Activated effector memory CD4-positive, alpha-beta T cell treated with Interleukin-2 at 50 U/mL for 16 hours (primary cell): ENCODE measurements at regions not wholly inside any gene's neighbourhood (a gene's known extent, or its start where the extent isn't known, plus 50 kb on each side); places are given as distances from the start of the nearest gene placed in this dataset.
"Not testable (repeated sequence)": the region's sequence is repeated elsewhere in the genome, so short reads cannot be mapped to it uniquely, and the experiment has no call there.

Source experiments
- DNase-seq: peaks from one replicate; pipeline ENCODE4 v3.0.0-alpha.2; 2020

DNA sequence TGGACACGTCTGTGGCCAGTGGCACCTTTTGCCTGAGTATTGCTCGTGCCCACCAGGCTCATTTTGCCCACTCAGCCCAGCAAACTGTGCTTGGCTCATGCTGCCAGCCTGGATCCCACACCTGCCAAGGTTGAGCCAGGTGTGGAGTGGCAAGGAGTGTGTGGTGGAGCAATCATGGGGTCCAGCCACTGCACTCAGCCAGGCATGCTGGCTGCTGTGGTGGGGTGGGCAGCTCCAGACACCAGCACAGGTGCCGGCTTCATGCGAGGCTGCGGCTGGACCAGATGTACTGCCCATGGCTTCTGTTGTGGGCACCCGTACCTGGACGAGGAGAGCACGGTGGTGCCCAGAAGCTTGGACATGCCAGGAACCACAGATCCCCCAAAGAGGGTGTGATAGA lies 364.1 kb downstream of the TMEM38B start:
- DNase-seq = no peak

- DNase-seq = no peak
These were observed 365.5 kb downstream of the TMEM38B start for GRCh38 chr9:106059886-106060285.

GRCh38 chr9:106060885-106061284 lies 366.5 kb downstream of the TMEM38B start:
- no peak for DNase-seq

DNA sequence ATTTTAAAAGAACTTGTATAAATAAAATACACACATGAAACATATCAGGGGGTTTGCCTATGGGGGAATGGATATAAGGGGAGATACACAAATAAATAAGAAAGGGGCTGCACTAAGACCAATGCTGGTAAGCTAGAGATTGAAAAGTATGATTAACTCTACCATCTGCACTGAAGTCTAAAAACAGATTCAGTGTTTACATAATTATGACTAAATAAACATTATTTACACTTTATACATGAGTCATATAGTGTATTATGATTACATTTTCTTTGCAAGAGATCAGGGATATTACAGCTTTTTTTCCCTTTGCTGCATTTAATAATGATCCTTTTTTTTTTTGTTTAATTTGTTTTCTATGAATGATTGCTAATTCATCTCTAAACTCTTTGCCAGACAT lies 367.9 kb downstream of the TMEM38B start:
- DNase-seq = no peak

DNA sequence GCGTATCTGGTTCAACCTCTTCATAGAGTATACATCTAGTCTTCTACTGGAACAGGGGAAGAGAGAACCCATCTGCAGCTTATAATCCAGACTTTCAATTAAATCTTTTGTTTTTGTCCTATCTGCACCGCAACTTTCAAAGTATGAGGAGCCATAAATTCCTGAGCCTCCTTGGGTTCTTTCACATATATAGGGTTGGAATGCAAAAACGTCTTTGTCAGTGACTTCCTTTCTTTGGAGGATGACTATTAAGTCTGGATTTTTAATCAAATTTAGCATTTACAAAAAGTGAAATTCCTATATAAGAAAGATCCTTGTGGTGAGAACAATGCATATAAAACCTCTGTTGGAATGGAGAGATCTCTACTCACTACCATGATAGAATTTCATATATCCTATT lies 370.8 kb downstream of the TMEM38B start:
- DNase-seq = no peak

GRCh38 chr9:106065579-106066214 lies 371.4 kb downstream of the TMEM38B start:
- DNase-seq = no peak

DNA sequence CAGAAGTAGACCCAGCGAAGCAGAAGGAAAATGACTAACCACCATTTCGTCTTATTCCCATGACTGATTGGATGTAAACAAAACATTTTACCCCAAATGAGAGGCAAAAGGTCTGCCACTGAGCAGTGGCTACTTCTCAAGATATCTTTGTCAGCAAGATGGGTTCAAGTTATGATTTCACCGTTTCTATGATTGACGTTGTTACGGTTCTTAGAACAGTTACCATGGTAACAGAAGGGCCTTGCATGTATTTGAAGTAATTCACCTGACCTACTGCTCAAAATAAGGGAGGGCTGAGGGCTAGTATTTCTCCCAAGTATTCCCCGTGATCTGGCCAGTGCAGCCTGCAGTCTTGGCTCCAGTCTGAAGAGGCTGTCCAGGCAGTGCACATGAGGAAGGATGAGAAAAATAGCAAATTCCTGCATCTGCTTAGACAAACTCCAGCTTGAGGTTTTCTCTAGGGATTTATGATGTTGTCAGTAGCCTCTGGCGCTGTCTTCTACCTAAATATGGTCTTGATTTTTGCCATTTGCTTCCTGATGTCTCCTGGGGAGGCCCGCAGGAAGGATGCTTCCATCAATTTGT lies 372.7 kb downstream of the TMEM38B start:
- no peak for DNase-seq

GRCh38 chr9:106069241-106069640 lies 374.9 kb downstream of the TMEM38B start:
- DNase-seq = no peak

DNA sequence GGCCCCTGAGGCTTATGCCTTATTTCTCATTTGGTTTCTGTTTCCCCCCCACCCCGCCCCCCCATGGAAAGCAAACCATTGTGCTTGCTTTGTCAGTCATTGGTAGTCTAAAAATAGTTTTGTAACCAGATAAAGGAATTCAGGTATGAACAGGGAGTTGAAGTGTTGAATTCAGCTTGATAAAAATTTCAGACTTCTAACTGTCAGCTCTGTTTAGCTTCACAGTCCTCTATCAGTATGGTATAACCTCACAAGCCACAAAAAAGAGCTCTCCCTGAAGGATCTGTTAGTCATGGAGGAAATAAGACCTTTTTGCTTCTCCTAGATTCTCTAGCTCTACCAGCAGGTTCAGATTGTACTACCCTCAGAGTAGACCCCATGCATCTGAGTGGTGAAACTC lies 378.1 kb downstream of the TMEM38B start:
- DNase-seq = no peak

DNA sequence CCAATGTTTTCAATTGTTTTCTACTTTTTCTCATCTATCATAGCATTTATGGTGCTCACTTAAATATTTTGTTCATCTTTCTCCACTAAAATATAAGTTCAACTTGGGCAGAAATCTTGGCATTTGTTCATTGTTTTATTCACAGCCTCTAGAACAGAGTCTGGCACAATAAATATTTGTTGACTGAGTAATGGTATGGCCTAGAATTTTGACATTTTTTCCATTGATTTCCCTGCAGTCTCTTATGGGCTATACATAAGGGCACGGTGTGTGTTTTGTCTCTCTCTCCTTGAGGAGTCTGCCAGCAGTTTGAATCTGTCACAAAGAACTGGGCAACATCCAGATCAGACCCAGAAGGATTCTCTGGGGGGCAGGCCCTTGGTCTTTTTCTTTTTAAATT lies 379.7 kb downstream of the TMEM38B start:
- DNase-seq = no peak

GRCh38 chr9:106075236-106075959 lies 381.1 kb downstream of the TMEM38B start:
- no peak for DNase-seq

DNA sequence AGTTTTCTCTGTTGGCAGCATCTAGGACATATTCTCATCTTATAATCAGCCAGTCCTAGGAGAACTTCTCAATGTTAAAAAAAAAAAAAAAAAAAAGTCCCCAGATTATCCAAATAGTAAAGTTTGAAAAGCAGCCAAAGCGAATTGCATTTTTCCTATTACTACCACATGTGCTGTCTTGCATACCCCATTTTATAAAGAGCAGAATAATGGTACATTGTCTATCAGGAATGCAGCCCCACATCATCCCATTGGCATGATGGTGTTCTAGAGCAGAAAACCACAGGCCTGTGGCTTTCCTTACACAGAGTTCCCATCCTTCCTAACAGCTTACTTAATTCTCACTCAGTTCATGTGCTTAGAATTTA lies 381.6 kb downstream of the TMEM38B start:
- no peak for DNase-seq

- DNase-seq = no peak
These were observed 382.4 kb downstream of the TMEM38B start for GRCh38 chr9:106076711-106077110.

GRCh38 chr9:106077731-106078130 lies 383.4 kb downstream of the TMEM38B start:
- no peak for DNase-seq

- no peak for DNase-seq
These were observed 388.3 kb downstream of the TMEM38B start for GRCh38 chr9:106082621-106083020.

- DNase-seq = no peak
These were observed 390.4 kb downstream of the TMEM38B start for GRCh38 chr9:106084702-106085101.

DNA sequence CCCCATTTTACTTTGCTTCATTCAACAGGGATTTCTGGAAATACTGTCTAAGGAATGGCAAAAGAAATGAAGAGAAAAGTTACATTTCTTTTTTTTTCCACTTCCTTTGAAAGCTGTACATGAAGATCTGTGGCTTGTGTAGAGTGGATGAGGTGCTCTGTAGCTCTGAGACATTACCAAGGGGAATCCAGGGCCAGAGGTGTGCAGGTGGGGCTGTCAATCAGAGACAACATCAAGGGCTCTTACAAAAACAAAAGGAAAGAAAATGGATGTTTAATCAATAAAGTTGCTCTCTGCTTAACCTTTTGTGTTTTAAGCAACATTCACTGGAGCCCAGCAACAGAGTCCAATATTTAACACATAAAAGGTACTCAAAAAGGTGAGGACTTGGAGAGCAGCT lies 391.1 kb downstream of the TMEM38B start:
- no peak for DNase-seq

DNA sequence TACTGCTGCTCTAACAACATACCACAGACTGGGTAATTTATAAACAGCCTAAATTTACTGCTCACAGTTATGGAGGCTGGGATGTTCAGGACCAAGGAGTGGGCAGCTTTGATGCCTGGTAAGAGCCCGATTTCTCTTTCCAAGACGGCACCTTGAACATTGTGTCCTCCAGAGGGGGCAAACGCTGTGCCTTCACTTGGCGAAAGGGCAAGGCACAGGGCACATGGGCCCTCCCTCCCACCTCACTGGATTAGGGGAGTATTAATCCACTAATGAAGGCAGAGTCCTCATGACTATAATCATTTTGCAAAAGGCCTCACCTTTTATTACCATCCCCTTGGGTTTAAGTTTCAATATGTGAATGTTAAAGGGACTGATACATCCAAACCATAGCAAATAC lies 397.7 kb downstream of the TMEM38B start:
- DNase-seq = no peak

DNA sequence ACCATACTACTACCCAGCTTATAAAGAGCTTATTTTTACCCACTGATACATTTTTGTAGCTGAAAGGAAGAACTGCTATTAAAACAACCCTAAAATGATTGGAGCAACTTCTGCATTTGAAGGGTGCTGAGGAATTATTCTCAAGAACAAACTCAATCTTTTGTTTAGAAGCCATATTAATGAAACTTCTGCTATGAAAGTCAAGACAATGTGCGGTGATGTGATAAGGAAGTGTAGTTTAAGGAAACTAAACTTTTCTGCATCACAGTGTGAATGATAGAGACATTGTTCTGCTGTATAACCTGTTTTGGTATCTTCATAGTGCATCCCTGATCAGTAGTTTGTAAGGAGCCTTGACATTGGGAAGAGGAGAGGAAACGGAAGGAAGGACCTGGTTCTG lies 408.5 kb downstream of the TMEM38B start:
- no peak for DNase-seq

- DNase-seq = no peak
These were observed 410.5 kb downstream of the TMEM38B start for GRCh38 chr9:106104887-106105286.

DNA sequence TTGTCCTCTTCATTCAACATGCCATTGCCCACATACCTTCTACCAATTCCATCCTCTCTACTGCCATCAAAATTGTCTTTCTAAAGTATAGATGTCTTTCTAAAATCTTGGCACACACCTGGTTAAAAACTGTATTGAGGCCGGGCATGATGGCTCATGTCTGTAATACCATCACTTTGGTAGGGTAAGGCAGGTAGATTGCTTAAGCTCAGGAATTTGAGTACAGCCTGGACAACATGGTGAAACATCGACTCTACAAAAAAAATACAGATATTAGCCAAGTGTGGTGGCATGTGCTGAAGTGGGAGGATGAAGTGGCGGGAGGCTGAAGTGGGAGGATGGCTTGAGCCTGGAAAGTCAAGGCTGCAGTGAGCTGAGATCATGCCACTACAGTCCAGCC lies 412.1 kb downstream of the TMEM38B start:
- DNase-seq = no peak

- no peak for DNase-seq
These were observed 413.4 kb downstream of the TMEM38B start for GRCh38 chr9:106107716-106108115.

DNA sequence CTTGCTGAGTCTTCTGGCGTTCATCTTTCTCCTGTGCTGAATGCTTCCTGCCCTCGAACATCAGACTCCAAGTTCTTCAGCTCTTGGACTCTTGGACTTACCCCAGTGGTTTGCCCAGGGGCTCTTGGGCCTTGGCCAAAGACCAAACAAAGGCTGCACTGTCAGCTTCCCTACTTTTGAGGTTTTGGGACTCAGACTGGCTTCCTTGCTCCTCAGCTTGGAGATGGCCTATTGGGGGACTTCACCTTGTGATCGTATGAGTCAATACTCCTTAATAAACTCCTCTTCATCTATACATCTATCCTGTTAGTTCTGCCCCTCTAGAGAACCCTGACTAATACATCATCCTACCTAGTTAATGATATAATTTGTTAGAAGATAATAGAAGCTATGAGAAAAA lies 415.4 kb downstream of the TMEM38B start:
- not testable (repeated sequence) for DNase-seq

DNA sequence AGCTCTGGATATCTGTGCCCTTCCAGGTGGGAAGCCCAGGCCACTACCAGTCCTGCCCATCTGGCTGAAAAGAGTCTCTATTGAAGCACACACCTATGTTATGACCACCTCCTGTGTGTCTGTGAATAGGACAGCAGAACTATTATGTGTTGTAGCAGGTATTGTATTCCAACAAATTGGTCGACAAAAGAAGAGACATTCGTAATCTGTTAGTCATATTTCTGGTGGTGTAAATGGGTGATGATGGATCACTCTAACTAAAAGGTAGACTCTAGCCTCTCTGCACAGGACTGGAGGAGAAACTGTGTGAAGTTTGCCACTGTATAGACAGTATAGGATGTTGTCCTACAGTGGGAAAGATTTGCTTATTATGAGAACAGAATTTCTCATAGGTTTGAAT lies 416.1 kb downstream of the TMEM38B start:
- no peak for DNase-seq
